Fibroblast of lung (primary cell): ENCODE measurements at regions not wholly inside any gene's neighbourhood (a gene's known extent, or its start where the extent isn't known, plus 50 kb on each side); places are given as distances from the start of the nearest gene placed in this dataset.

Source experiments
- DNase-seq, 2 donors: peaks; one replicate each; pipeline versions ENCODE4 v3.0.0 to v3.0.0-alpha.2; 2010; ENCODE audit warnings: low read depth in 2 of 2
- H2AFZ ChIP-seq: 2 replicates; pipeline ENCODE4 v1.5.1; 2012; ENCODE audit warnings: low read length, control low read depth, inconsistent platforms
- H3K27ac ChIP-seq: 2 replicates; pipeline ENCODE4 v1.5.1; 2011; ENCODE audit warnings: low read length, control low read depth; ENCODE audit not compliant: insufficient read depth
- H3K27me3 ChIP-seq: 2 replicates; pipeline ENCODE4 v1.5.1; 2011; ENCODE audit warnings: mild to moderate bottlenecking, low read length; ENCODE audit not compliant: control insufficient read depth, insufficient read depth
- H3K36me3 ChIP-seq: 2 replicates; pipeline ENCODE4 v1.5.1; 2011; ENCODE audit warnings: low read length; ENCODE audit not compliant: control insufficient read depth, insufficient read depth
- H3K4me1 ChIP-seq: 2 replicates; pipeline ENCODE4 v1.5.1; 2011; ENCODE audit warnings: low read length; ENCODE audit not compliant: control insufficient read depth, insufficient read depth; ENCODE audit errors: extremely low read depth
- H3K4me2 ChIP-seq: 2 replicates; pipeline ENCODE4 v1.5.1; 2011; ENCODE audit warnings: low read length, control low read depth; ENCODE audit not compliant: insufficient read depth; ENCODE audit errors: extremely low read depth
- H3K4me3 ChIP-seq, 4 experiments: fragments of 200-600 bp in 1 of 4; sonication (generic) in 1 of 4; replicated peaks in 1 of 4; 2 replicates each; pipeline ENCODE4 v1.5.1; 2011 to 2016; ENCODE audit warnings: low read length in 4 of 4, low read depth in 3 of 4, mild to moderate bottlenecking in 3 of 4, control low read depth in 2 of 4, inconsistent platforms in 1 of 4, mixed read lengths in 1 of 4; ENCODE audit not compliant: insufficient read depth in 1 of 4; ENCODE audit errors: control extremely low read depth in 1 of 4
- H3K79me2 ChIP-seq: 2 replicates; pipeline ENCODE4 v1.5.1; 2012; ENCODE audit warnings: mild to moderate bottlenecking, low read length, inconsistent platforms; ENCODE audit not compliant: control insufficient read depth, insufficient read depth
- H3K9ac ChIP-seq: 2 replicates; pipeline ENCODE4 v1.5.1; 2011; ENCODE audit warnings: mild to moderate bottlenecking, low read length, control low read depth; ENCODE audit not compliant: insufficient read depth
- H3K9me3 ChIP-seq: 2 replicates; pipeline ENCODE4 v1.5.1; 2012; ENCODE audit warnings: low read depth, low read length; ENCODE audit not compliant: control insufficient read depth, insufficient read depth
- H4K20me1 ChIP-seq: 2 replicates; pipeline ENCODE4 v1.5.1; 2011; ENCODE audit warnings: low read length; ENCODE audit not compliant: control insufficient read depth, insufficient read depth; ENCODE audit errors: extremely low read depth
- CTCF ChIP-seq, 2 donors: IDR thresholded peaks in 1 of 2; conservative IDR thresholded peaks in 1 of 2; 1 replicate in 1 of 2; 2 replicates in 1 of 2; pipeline ENCODE4 v1.5.1; 2011 to 2012; ENCODE audit warnings: low read length in 2 of 2, control low read depth in 1 of 2, inconsistent platforms in 1 of 2, low read depth in 1 of 2, mild to moderate bottlenecking in 1 of 2
- EZH2 ChIP-seq: IDR thresholded peaks from 2 replicates; pipeline ENCODE4 v1.5.1; 2012; ENCODE audit warnings: low read length, control low read depth, mild to moderate bottlenecking; ENCODE audit errors: missing control alignments

- DNase-seq = no peak
- H3K9me3 ChIP-seq = no peaks in the 10 kb centered on the region
Measured at GRCh38 chr3:191628571-191628970, 167.6 kb downstream of the PYDC2 start.

GRCh38 chr3:191631496-191631895 lies 170.5 kb downstream of the PYDC2 start:
- no peaks in the 10 kb centered on the region for H3K36me3 ChIP-seq
- no peak for DNase-seq
- H3K27ac ChIP-seq = no peak overlapping the region
- H3K9ac ChIP-seq = no peak overlapping the region
- H3K4me3 ChIP-seq = no peak overlapping the region
- no peak overlapping the region for H2AFZ ChIP-seq
- no peak overlapping the region for H3K4me2 ChIP-seq
- H3K27me3 ChIP-seq = no peaks in the 10 kb centered on the region
- no peaks in the 10 kb centered on the region for H3K4me1 ChIP-seq
- H3K9me3 ChIP-seq = no peaks in the 10 kb centered on the region
- no peaks in the 10 kb centered on the region for H3K79me2 ChIP-seq
- no peaks in the 10 kb centered on the region for H4K20me1 ChIP-seq
- TF ChIP-seq CTCF (conservative IDR thresholded peaks at IDR 0.05 in 1 of 2, IDR thresholded peaks at IDR 0.05 in 1 of 2; ENCODE audit: low read depth in 1 of 2, low read length in 2 of 2) (no peak), EZH2 (no peak)

More at GRCh38 chr3:191628571-191628970, 167.6 kb downstream of the PYDC2 start:
- H3K36me3 ChIP-seq = no peaks in the 10 kb centered on the region
- H3K9ac ChIP-seq = no peak overlapping the region
- H3K27me3 ChIP-seq = no peaks in the 10 kb centered on the region
- H3K4me1 ChIP-seq = no peaks in the 10 kb centered on the region
- TF ChIP-seq EZH2 (no peak), CTCF (conservative IDR thresholded peaks at IDR 0.05 in 1 of 2, IDR thresholded peaks at IDR 0.05 in 1 of 2; ENCODE audit: low read depth in 1 of 2, low read length in 2 of 2) (no peak)
- no peak overlapping the region for H3K27ac ChIP-seq
- H4K20me1 ChIP-seq = no peaks in the 10 kb centered on the region
- no peak overlapping the region for H2AFZ ChIP-seq
- no peak overlapping the region for H3K4me3 ChIP-seq
- H3K79me2 ChIP-seq = no peaks in the 10 kb centered on the region
- no peak overlapping the region for H3K4me2 ChIP-seq

GRCh38 chr3:191634902-191635301 lies 173.9 kb downstream of the PYDC2 start:
- Histone ChIP-seq H3K4me3 (no peak overlapping the region), H3K4me1 (no peaks in the 10 kb centered on the region), H3K79me2 (no peaks in the 10 kb centered on the region), H3K27ac (no peak overlapping the region), H3K36me3 (no peaks in the 10 kb centered on the region), H2AFZ (no peak overlapping the region), H3K9me3 (no peaks in the 10 kb centered on the region), H3K4me2 (no peak overlapping the region), H4K20me1 (no peaks in the 10 kb centered on the region), H3K27me3 (no peaks in the 10 kb centered on the region), H3K9ac (no peak overlapping the region)
- TF ChIP-seq CTCF (conservative IDR thresholded peaks at IDR 0.05 in 1 of 2, IDR thresholded peaks at IDR 0.05 in 1 of 2; ENCODE audit: low read depth in 1 of 2, low read length in 2 of 2) (no peak), EZH2 (no peak)
- no peak for DNase-seq
